ENCODE measurements at regions not wholly inside any gene's neighbourhood (a gene's known extent, or its start where the extent isn't known, plus 50 kb on each side); places are given as distances from the start of the nearest gene placed in this dataset.

DNA sequence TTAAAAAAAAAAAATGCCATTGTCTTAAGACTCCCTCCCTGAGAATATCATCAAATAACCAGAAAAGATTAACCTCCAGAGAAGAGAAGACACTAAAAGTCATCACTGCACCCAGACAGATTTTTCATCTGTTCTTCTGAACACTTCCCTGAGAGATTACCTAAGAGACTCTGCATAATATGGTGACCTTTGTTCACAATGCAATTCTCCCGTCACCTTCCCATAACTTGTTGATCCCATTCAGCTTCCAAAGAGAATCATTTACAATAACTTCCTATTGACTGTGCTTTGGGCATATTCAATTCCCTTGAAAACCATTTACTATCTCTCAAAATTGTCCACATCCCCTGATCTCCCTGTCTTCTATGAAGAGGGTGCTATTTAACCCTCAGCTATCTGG is 85.1 kb upstream of the SMAD1 start:
- H3K9me3 ChIP-seq: no peaks in the 10 kb centered on the region
- ATAC-seq (no peak), DNase-seq (no peak)
- no peaks in the 10 kb centered on the region for H3K36me3 ChIP-seq (ENCODE audit: low read depth)
- intact Hi-C loops (cut with DNase I, micrococcal nuclease): no loop called here
- no peak overlapping the region for H3K4me3 ChIP-seq
- TF ChIP-seq, protein P1, sequence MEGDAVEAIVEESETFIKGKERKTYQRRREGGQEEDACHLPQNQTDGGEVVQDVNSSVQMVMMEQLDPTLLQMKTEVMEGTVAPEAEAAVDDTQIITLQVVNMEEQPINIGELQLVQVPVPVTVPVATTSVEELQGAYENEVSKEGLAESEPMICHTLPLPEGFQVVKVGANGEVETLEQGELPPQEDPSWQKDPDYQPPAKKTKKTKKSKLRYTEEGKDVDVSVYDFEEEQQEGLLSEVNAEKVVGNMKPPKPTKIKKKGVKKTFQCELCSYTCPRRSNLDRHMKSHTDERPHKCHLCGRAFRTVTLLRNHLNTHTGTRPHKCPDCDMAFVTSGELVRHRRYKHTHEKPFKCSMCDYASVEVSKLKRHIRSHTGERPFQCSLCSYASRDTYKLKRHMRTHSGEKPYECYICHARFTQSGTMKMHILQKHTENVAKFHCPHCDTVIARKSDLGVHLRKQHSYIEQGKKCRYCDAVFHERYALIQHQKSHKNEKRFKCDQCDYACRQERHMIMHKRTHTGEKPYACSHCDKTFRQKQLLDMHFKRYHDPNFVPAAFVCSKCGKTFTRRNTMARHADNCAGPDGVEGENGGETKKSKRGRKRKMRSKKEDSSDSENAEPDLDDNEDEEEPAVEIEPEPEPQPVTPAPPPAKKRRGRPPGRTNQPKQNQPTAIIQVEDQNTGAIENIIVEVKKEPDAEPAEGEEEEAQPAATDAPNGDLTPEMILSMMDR (IDR thresholded peaks at IDR 0.05): no peak
- H3K4me1 ChIP-seq (ENCODE audit: low read depth): no peaks in the 10 kb centered on the region

DNA sequence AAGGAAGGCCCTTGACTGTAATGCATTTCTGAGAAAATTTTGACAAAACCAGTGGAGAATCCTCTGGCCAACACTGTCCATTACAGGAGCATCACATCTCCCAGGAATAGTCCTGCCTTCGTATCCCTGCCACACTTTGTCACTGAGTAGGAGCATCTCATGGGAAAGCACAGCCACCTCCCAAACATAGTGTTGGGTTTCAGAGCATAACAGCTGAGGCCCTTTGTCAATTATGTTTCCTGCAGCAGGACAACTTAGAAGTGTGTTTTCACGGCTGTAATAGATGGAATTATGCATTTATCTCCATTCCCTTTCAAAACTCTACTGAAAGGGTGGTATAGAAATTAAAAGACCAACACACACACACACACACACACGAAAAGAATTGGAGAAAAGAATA is 91.1 kb upstream of the SMAD1 start:
- intact Hi-C loops (cut with DNase I, micrococcal nuclease): no loop called here
- Histone ChIP-seq H3K9me3 (no peaks in the 10 kb centered on the region), H3K36me3 (ENCODE audit: low read depth) (no peaks in the 10 kb centered on the region), H3K4me3 (no peak overlapping the region), H3K4me1 (ENCODE audit: low read depth) (no peaks in the 10 kb centered on the region)
- no peak for ATAC-seq
- no peak for DNase-seq
- TF ChIP-seq, protein P1 (IDR thresholded peaks at IDR 0.05): no peak

DNA sequence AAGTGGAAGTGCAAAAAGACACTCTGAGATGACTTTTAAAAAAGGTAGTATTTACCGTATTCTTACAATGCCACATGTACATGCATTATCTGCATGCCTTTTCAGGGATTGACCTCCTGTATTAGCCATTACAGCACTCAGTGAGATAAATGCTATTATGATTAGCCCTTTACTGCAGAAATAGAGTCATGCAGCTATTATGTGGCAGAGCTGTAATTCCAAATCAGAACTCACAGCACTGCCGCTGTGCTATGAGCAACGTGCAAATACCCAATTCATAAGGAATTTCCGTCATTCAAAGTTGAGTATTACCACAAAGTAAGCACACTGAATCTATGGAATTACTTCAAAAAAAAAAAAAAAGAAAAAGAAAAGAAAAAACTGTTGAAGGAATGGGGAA is 92.1 kb upstream of the SMAD1 start:
- Histone ChIP-seq H3K9me3 (no peaks in the 10 kb centered on the region), H3K4me3 (no peak overlapping the region), H3K36me3 (ENCODE audit: low read depth) (no peaks in the 10 kb centered on the region), H3K4me1 (ENCODE audit: low read depth) (no peaks in the 10 kb centered on the region)
- DNase-seq (no peak), ATAC-seq (no peak)
- TF ChIP-seq, protein P1 (IDR thresholded peaks at IDR 0.05): no peak
- intact Hi-C loops (cut with DNase I, micrococcal nuclease): no loop called here

DNA sequence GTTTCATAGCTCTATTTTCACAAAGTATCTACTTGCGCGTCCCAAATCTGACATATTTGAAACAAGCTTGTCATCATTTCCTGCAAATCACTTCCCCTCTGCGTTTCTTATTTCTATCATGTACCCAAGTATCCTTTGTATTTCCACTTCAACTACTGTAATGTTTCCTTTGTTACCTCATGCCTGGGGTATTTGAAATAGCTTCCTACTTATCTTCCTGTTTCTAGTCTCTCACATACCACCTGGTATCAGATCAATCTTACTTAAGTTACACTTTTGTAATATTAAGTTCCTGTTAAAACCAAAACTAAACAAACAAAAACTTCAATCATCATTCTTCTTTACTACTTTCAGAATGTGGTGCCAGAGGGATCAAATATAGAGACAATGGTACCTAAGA is 93.6 kb upstream of the SMAD1 start:
- no peak for ATAC-seq
- Histone ChIP-seq H3K36me3 (ENCODE audit: low read depth) (no peaks in the 10 kb centered on the region), H3K9me3 (no peaks in the 10 kb centered on the region), H3K4me3 (no peak overlapping the region), H3K4me1 (ENCODE audit: low read depth) (no peaks in the 10 kb centered on the region)
- TF ChIP-seq, protein P1 (IDR thresholded peaks at IDR 0.05): no peak
- DNase-seq: no peak
- intact Hi-C loops (cut with DNase I, micrococcal nuclease): no loop called here

DNA sequence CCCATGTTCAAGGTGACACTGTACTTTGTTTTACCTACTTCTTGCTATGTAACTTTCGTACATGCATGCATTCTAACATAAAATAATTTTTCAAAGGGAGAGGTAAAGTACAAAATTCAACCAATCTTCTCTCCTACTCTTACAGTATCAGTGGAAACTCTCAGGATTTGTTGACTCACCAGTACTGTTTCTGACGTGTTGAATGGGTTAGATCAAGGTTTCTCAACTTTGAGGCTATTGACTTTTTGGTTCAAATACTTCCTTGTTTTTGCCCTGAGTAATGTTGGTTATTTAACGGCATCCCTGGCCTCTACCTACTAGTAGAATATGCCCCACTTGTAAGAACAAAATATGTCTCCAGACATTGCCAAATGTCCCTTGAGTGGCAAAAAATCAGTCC is 94.6 kb upstream of the SMAD1 start:
- no peaks in the 10 kb centered on the region for H3K9me3 ChIP-seq
- intact Hi-C loops (cut with DNase I, micrococcal nuclease): no loop called here
- TF ChIP-seq, protein P1 (IDR thresholded peaks at IDR 0.05): no peak
- no peaks in the 10 kb centered on the region for H3K36me3 ChIP-seq (ENCODE audit: low read depth)
- DNase-seq (no peak), ATAC-seq (no peak)
- no peaks in the 10 kb centered on the region for H3K4me1 ChIP-seq (ENCODE audit: low read depth)
- no peak overlapping the region for H3K4me3 ChIP-seq

DNA sequence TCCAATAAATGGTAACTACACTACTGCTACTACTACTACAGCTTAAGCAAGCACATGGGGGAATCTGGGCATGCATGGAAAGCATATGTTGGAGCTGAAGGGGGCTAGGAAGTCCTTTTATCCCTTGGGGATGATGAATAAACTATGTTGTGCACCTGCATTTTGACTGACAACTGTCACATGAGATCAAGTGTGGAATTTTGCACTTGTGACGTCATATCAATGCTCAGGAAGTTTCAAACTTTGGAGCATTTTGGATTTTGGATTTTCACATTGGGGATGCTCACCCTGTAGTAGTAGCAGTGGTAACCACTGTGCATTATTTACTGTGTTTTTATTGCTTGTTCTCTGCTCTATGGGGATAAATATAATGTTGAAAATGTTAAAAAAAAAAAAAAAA is 100.5 kb upstream of the SMAD1 start:
- ATAC-seq (no peak), DNase-seq (no peak)
- TF ChIP-seq, protein P1 (IDR thresholded peaks at IDR 0.05): no peak
- Histone ChIP-seq H3K9me3 (no peaks in the 10 kb centered on the region), H3K36me3 (ENCODE audit: low read depth) (no peaks in the 10 kb centered on the region), H3K4me1 (ENCODE audit: low read depth) (no peaks in the 10 kb centered on the region), H3K4me3 (no peak overlapping the region)
- intact Hi-C loops (cut with DNase I, micrococcal nuclease): no loop called here
